OCI-LY1 (cell line): ENCODE measurements at regions not wholly inside any gene's neighbourhood (a gene's known extent, or its start where the extent isn't known, plus 50 kb on each side); places are given as distances from the start of the nearest gene placed in this dataset.

Experiments
- H2AFZ ChIP-seq: fragments of 200-600 bp; sonication (generic), shearing (Covaris generic); 2 replicates; pipeline ENCODE4 v1.6.0; 2014; ENCODE audit warnings: antibody characterized with exemption, mild to moderate bottlenecking, low read length
- H3F3A ChIP-seq: fragments of 200-600 bp; sonication (generic), shearing (Covaris generic); 2 replicates; pipeline ENCODE4 v1.6.0; 2014; ENCODE audit warnings: mild to moderate bottlenecking, antibody characterized with exemption, low read length, moderate library complexity; ENCODE audit not compliant: insufficient read depth
- H3K27ac ChIP-seq: fragments of 200-600 bp; sonication (generic); 2 replicates; pipeline ENCODE4 v1.5.1; 2014; ENCODE audit warnings: low read length, mixed run types, mild to moderate bottlenecking, low read depth; ENCODE audit not compliant: poor library complexity, severe bottlenecking
- H3K27me3 ChIP-seq: fragments of 200-600 bp; sonication (generic); 2 replicates; pipeline ENCODE4 v1.6.0; 2014; ENCODE audit warnings: antibody characterized with exemption, mild to moderate bottlenecking, low read length, moderate library complexity; ENCODE audit not compliant: insufficient read depth
- H3K36me3 ChIP-seq: fragments of 200-600 bp; sonication (generic); 2 replicates; pipeline ENCODE4 v1.6.1; 2014; ENCODE audit warnings: mild to moderate bottlenecking, antibody characterized with exemption, low read length, moderate library complexity, mixed read lengths; ENCODE audit not compliant: insufficient read depth
- H3K4me1 ChIP-seq: fragments of 200-600 bp; sonication (generic); 2 replicates; pipeline ENCODE4 v1.5.1; 2014; ENCODE audit warnings: mild to moderate bottlenecking, low read length, moderate library complexity; ENCODE audit not compliant: insufficient read depth, severe bottlenecking
- H3K4me2 ChIP-seq: fragments of 200-600 bp; sonication (generic), shearing (Covaris generic); 2 replicates; pipeline ENCODE4 v1.6.1; 2014; ENCODE audit warnings: low read length
- H3K4me3 ChIP-seq: fragments of 200-600 bp; sonication (generic); 2 replicates; pipeline ENCODE4 v1.5.1; 2014; ENCODE audit warnings: low read length, low read depth, mild to moderate bottlenecking, mixed read lengths; ENCODE audit not compliant: poor library complexity, severe bottlenecking
- H3K79me2 ChIP-seq: fragments of 200-600 bp; shearing (Covaris generic); 2 replicates; pipeline ENCODE4 v1.6.1; 2016; ENCODE audit warnings: mixed run types, low read length, mixed read lengths; ENCODE audit not compliant: insufficient read depth
- H3K9ac ChIP-seq: fragments of 200-600 bp; sonication (generic), shearing (Covaris generic); 2 replicates; pipeline ENCODE4 v1.6.1; 2014; ENCODE audit warnings: mild to moderate bottlenecking, low read length, mixed read lengths
- H3K9me2 ChIP-seq: fragments of 200-600 bp; sonication (generic), shearing (Covaris generic); 2 replicates; pipeline ENCODE4 v1.6.1; 2014; ENCODE audit warnings: low read depth, mild to moderate bottlenecking, low read length, mixed read lengths
- H3K9me3 ChIP-seq: fragments of 200-600 bp; shearing (Covaris generic); 2 replicates; pipeline ENCODE4 v1.6.1; 2014; ENCODE audit warnings: low read length, mixed read lengths
- H4K20me1 ChIP-seq: fragments of 200-600 bp; sonication (generic), shearing (Covaris generic); 2 replicates; pipeline ENCODE4 v1.6.0; 2016; ENCODE audit warnings: mild to moderate bottlenecking, low read length; ENCODE audit not compliant: insufficient read depth
- CTCF ChIP-seq: fragments of 200-600 bp; sonication (generic), shearing (Covaris generic); IDR thresholded peaks from 2 replicates; pipeline ENCODE4 v1.5.1; 2017; ENCODE audit warnings: mild to moderate bottlenecking, antibody characterized with exemption, low read length, moderate library complexity, mixed read lengths
- EZH2 ChIP-seq: fragments of 200-600 bp; sonication (generic), shearing (Covaris generic); IDR thresholded peaks from 2 replicates; pipeline ENCODE4 v1.8.0; 2017; ENCODE audit warnings: borderline replicate concordance, mixed run types, mild to moderate bottlenecking, antibody characterized with exemption, low read length, moderate library complexity, mixed read lengths

- H3K4me2 ChIP-seq = no peak overlapping the region
- no peaks in the 10 kb centered on the region for H3K27me3 ChIP-seq
- no peaks in the 10 kb centered on the region; the same call in 1 of the 2 replicates for H3K9me3 ChIP-seq
- no peaks in the 10 kb centered on the region for H3F3A ChIP-seq
- H3K36me3 ChIP-seq = no peaks in the 10 kb centered on the region
- H3K27ac ChIP-seq = no peak overlapping the region
- no peak overlapping the region for H3K9ac ChIP-seq
- TF ChIP-seq CTCF (no peak), EZH2 (no peak)
- no peaks in the 10 kb centered on the region for H4K20me1 ChIP-seq
- H3K4me3 ChIP-seq = no peak overlapping the region
- H2AFZ ChIP-seq = no peak overlapping the region
- H3K4me1 ChIP-seq = peaks cover 7% of the 10 kb centered on the region
- no peaks in the 10 kb centered on the region for H3K9me2 ChIP-seq
- no peaks in the 10 kb centered on the region for H3K79me2 ChIP-seq
Measured at GRCh38 chr21:19321688-19322087, 918.1 kb upstream of the TMPRSS15 start.

GRCh38 chr21:19322360-19322759, 918.8 kb upstream of the TMPRSS15 start:
- no peaks in the 10 kb centered on the region for H3K79me2 ChIP-seq
- H3K27ac ChIP-seq = no peak overlapping the region
- no peaks in the 10 kb centered on the region for H3K9me2 ChIP-seq
- TF ChIP-seq EZH2 (no peak), CTCF (peak; percentile 34; the same call in 1 of the 2 replicates)
- H3K4me1 ChIP-seq = peaks cover 7% of the 10 kb centered on the region
- no peaks in the 10 kb centered on the region for H4K20me1 ChIP-seq
- no peak overlapping the region for H3K4me2 ChIP-seq
- H3K36me3 ChIP-seq = no peaks in the 10 kb centered on the region
- H3K9me3 ChIP-seq = no peaks in the 10 kb centered on the region
- H3K9ac ChIP-seq = no peak overlapping the region
- H3K4me3 ChIP-seq = no peak overlapping the region
- H3K27me3 ChIP-seq = no peaks in the 10 kb centered on the region
- no peaks in the 10 kb centered on the region for H3F3A ChIP-seq
- no peak overlapping the region for H2AFZ ChIP-seq

- no peak overlapping the region for H3K4me2 ChIP-seq
- H3F3A ChIP-seq = no peaks in the 10 kb centered on the region
- no peak overlapping the region for H3K9ac ChIP-seq
- no peaks in the 10 kb centered on the region for H3K9me3 ChIP-seq
- H3K9me2 ChIP-seq = no peaks in the 10 kb centered on the region
- no peaks in the 10 kb centered on the region for H3K27me3 ChIP-seq
- no peaks in the 10 kb centered on the region for H3K79me2 ChIP-seq
- no peak for TF ChIP-seq EZH2
- TF ChIP-seq CTCF = no peak
- H3K36me3 ChIP-seq = no peaks in the 10 kb centered on the region
- peaks cover 7% of the 10 kb centered on the region for H3K4me1 ChIP-seq
- no peak overlapping the region for H3K4me3 ChIP-seq
- H4K20me1 ChIP-seq = no peaks in the 10 kb centered on the region
- H2AFZ ChIP-seq = no peak overlapping the region
- no peak overlapping the region for H3K27ac ChIP-seq
Measured at GRCh38 chr21:19326531-19327319, 923.1 kb upstream of the TMPRSS15 start.
